Thymus (tissue), 11 donors: ENCODE measurements at regions not wholly inside any gene's neighbourhood (a gene's known extent, or its start where the extent isn't known, plus 50 kb on each side); places are given as distances from the start of the nearest gene placed in this dataset.

ENCODE experiments used
- DNase-seq, 9 donors: peaks; one replicate each; pipeline ENCODE4 v3.0.0-alpha.2; 2013; ENCODE audit warnings: low spot score in 9 of 9, low read depth in 6 of 9, missing footprints in 1 of 9
- H3K27ac ChIP-seq, 2 donors: one replicate each; pipeline ENCODE4 v1.5.1; 2013; ENCODE audit warnings: control low read depth in 1 of 2, low read depth in 1 of 2, low read length in 1 of 2, mild to moderate bottlenecking in 1 of 2, moderate library complexity in 1 of 2
- H3K27me3 ChIP-seq, 2 donors: one replicate each; pipeline ENCODE4 v1.5.1; 2013; ENCODE audit warnings: low read length in 1 of 2; ENCODE audit not compliant: control insufficient read depth in 2 of 2, insufficient read depth in 1 of 2
- H3K36me3 ChIP-seq, 2 donors: one replicate each; pipeline ENCODE4 v1.5.1; 2013; ENCODE audit warnings: low read length in 1 of 2, mild to moderate bottlenecking in 1 of 2, moderate library complexity in 1 of 2; ENCODE audit not compliant: control insufficient read depth in 2 of 2, insufficient read depth in 2 of 2
- H3K4me1 ChIP-seq, 2 donors: one replicate each; pipeline ENCODE4 v1.5.1; 2013; ENCODE audit warnings: low read length in 2 of 2; ENCODE audit not compliant: control insufficient read depth in 2 of 2, insufficient read depth in 2 of 2
- H3K4me3 ChIP-seq, 2 donors: one replicate each; pipeline ENCODE4 v1.5.1; 2013; ENCODE audit warnings: low read length in 2 of 2, control low read depth in 1 of 2, mild to moderate bottlenecking in 1 of 2
- H3K9me3 ChIP-seq, 2 donors: one replicate each; pipeline ENCODE4 v1.5.1; 2013; ENCODE audit warnings: low read length in 1 of 2, mild to moderate bottlenecking in 1 of 2; ENCODE audit not compliant: control insufficient read depth in 2 of 2, insufficient read depth in 1 of 2
- WGBS: extraction: QIAGEN DNeasy Blood & Tissue Kit; methylation state at CpG from one replicate; pipeline ENCODE4 v1.1.7; 2013; 5-methylcytosine and 5-hydroxymethylcytosine counted together
- donor health status: healthy.

GRCh38 chr7:34249192-34249591 is 343.9 kb downstream of the BMPER start:
- Histone ChIP-seq H3K27ac (no peak overlapping the region), H3K36me3 (no peaks in the 10 kb centered on the region), H3K4me1 (no peaks in the 10 kb centered on the region), H3K27me3 (no peaks in the 10 kb centered on the region), H3K9me3 (no peaks in the 10 kb centered on the region), H3K4me3 (no peak overlapping the region)
- WGBS, result 67% methylated on average over 2 of the region's 2 CpGs
- DNase-seq, result no peak

GRCh38 chr7:34260279-34260678 is 354.9 kb downstream of the BMPER start:
- Histone ChIP-seq H3K4me1 (no peaks in the 10 kb centered on the region), H3K27me3 (no peaks in the 10 kb centered on the region), H3K27ac (no peak overlapping the region), H3K4me3 (no peak overlapping the region), H3K36me3 (no peaks in the 10 kb centered on the region), H3K9me3 (no peaks in the 10 kb centered on the region)
- no peak for DNase-seq

DNA sequence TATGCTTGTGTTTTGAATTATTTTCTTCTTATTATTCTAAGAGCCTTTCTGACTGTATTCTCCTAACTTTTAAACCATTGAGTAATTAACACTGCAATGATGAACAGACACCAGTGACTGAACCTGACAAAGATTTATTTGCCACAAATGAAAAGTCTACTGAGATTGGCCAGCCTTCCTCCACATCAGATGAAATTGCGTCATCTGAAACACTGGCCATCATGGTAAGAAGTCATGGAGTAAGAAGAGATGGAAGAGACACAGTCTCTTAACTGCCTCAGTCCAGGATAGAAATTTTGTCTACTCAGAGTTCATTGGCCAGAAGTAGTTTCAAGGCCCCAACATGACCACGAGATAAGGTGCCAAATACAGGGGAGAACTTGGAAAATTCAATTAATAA is 357.8 kb downstream of the BMPER start:
- Histone ChIP-seq H3K36me3 (no peaks in the 10 kb centered on the region), H3K4me1 (no peaks in the 10 kb centered on the region), H3K27me3 (no peaks in the 10 kb centered on the region), H3K27ac (no peak overlapping the region), H3K4me3 (no peak overlapping the region), H3K9me3 (no peaks in the 10 kb centered on the region)
- 91% methylated on average over 2 of the region's 2 CpGs for WGBS
- no peak for DNase-seq

DNA sequence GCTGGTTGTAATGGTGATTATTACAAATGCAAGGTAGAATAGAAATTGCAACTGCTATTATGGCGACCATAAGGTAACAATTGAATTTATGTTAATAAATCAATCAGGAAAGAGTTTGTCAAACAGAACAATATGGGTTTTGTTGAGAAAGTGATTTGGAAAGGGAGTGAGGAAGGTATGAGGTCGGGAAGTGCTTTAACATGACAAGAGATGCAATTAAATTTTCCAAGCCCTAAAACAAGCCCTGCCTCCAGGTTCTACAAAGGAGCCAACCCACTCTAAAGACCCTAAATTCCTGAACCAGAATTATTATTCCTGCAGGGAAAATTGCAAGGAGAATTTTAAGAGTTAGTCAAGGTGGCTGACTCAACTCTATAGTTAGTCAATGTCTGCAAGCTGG is 363.7 kb downstream of the BMPER start:
- no peaks in the 10 kb centered on the region for H3K36me3 ChIP-seq
- peaks cover 0 to 4% of the 10 kb centered on the region in 2 donors for H3K9me3 ChIP-seq
- no peaks in the 10 kb centered on the region for H3K4me1 ChIP-seq
- H3K27me3 ChIP-seq, result no peaks in the 10 kb centered on the region
- no peak for DNase-seq
- H3K4me3 ChIP-seq, result no peak overlapping the region
- H3K27ac ChIP-seq, result no peak overlapping the region
- WGBS, result 68% methylated on average over 2 of the region's 2 CpGs

DNA sequence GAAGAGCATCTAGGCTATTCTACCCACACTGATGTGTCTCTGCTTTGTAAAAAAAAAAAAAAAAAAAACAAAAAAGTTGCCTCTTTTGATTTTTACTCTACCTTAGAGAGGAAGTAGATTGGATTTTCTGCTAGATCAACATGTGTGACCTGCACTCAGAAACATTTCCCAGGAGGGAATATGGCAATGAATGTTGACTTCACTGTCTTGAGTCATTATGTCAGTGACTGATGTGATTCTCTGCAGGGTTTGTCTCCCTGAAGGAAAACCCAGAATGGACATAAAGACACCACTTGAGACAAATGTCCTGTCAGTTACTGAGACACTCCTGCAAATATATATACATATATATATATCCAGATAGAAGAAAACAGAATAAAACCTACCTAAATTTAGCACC is 370.3 kb downstream of the BMPER start:
- peaks cover 0 to 4% of the 10 kb centered on the region in 2 donors for H3K9me3 ChIP-seq
- no peak for DNase-seq
- H3K27me3 ChIP-seq, result no peaks in the 10 kb centered on the region
- no peak overlapping the region for H3K4me3 ChIP-seq
- no peaks in the 10 kb centered on the region for H3K36me3 ChIP-seq
- H3K4me1 ChIP-seq, result no peaks in the 10 kb centered on the region
- H3K27ac ChIP-seq, result no peak overlapping the region

GRCh38 chr7:34277016-34277802 is 371.9 kb downstream of the BMPER start:
- Histone ChIP-seq H3K36me3 (no peaks in the 10 kb centered on the region), H3K9me3 (peaks cover 0 to 9% of the 10 kb centered on the region in 2 donors), H3K27me3 (no peaks in the 10 kb centered on the region), H3K4me3 (no peak overlapping the region), H3K27ac (no peak overlapping the region), H3K4me1 (no peaks in the 10 kb centered on the region)
- no peak for DNase-seq
- 68% methylated on average over 7 of the region's 7 CpGs for WGBS

GRCh38 chr7:34277803-34278199 is 372.5 kb downstream of the BMPER start:
- no peak for DNase-seq
- no peaks in the 10 kb centered on the region for H3K27me3 ChIP-seq
- H3K9me3 ChIP-seq, result peaks cover 0 to 9% of the 10 kb centered on the region in 2 donors
- H3K4me3 ChIP-seq, result no peak overlapping the region
- no peaks in the 10 kb centered on the region for H3K4me1 ChIP-seq
- WGBS, result 84% methylated on average over 4 of the region's 4 CpGs
- H3K36me3 ChIP-seq, result no peaks in the 10 kb centered on the region
- H3K27ac ChIP-seq, result no peak overlapping the region

GRCh38 chr7:34281260-34281659 is 375.9 kb downstream of the BMPER start:
- 93% methylated on average over 1 of the region's 1 CpG for WGBS
- H3K27ac ChIP-seq, result no peak overlapping the region

GRCh38 chr7:34282271-34282670 is 375.7 kb upstream of the NPSR1 start:
- no peak for DNase-seq
- 66% methylated on average over 1 of the region's 1 CpG for WGBS
- Histone ChIP-seq H3K9me3 (peaks cover 0 to 8% of the 10 kb centered on the region in 2 donors), H3K36me3 (no peaks in the 10 kb centered on the region), H3K4me1 (no peaks in the 10 kb centered on the region), H3K27ac (no peak overlapping the region), H3K4me3 (no peak overlapping the region), H3K27me3 (no peaks in the 10 kb centered on the region)

More at GRCh38 chr7:34281260-34281659, 375.9 kb downstream of the BMPER start:
- H3K4me3 ChIP-seq, result no peak overlapping the region
- H3K27me3 ChIP-seq, result no peaks in the 10 kb centered on the region
- peaks cover 0 to 8% of the 10 kb centered on the region in 2 donors for H3K9me3 ChIP-seq
- no peaks in the 10 kb centered on the region for H3K36me3 ChIP-seq
- DNase-seq, result no peak
- H3K4me1 ChIP-seq, result no peaks in the 10 kb centered on the region
